ENCODE measurements at regions not wholly inside any gene's neighbourhood (a gene's known extent, or its start where the extent isn't known, plus 50 kb on each side); places are given as distances from the start of the nearest gene placed in this dataset.

GRCh38 chr10:65201491-65201890 is 1680.3 kb downstream of the REEP3 start:
- no peak for TF ChIP-seq CTCF (IDR thresholded peaks at IDR 0.05)
- TF ChIP-seq EZH2 (IDR thresholded peaks at IDR 0.05) = no peak

Data from neural progenitor cell (in vitro differentiated cells).